IMR-90 (cell line): ENCODE measurements at regions not wholly inside any gene's neighbourhood (a gene's known extent, or its start where the extent isn't known, plus 50 kb on each side); places are given as distances from the start of the nearest gene placed in this dataset.

Experiments used
- ATAC-seq: fragments of 200-7000 bp; cut with Tn5 transposase; 2 replicates; pipeline ENCODE4 v1.9.1; 2020; ENCODE audit warnings: low read depth, mild to moderate bottlenecking, moderate library complexity
- BruUV-seq: library from RNA; stranded (reverse); fragments of 400-500 nt; replicated peaks from 2 replicates; lab custom pipeline; 2021; lab: Mats Ljungman, UMichigan
- CTCF ChIA-PET: fragments of 300-600 bp; formaldehyde crosslinking; extraction: SDS; loops from one replicate; lab custom pipeline; 2021; ENCODE audit warnings: antibody characterized with exemption; lab: Yijun Ruan, JAX
- POLR2A ChIA-PET: fragments of 300-600 bp; sonication (Branson Sonifier 250); formaldehyde crosslinking; loops from one replicate; lab custom pipeline; 2022; ENCODE audit warnings: antibody characterized with exemption; ENCODE audit not compliant: unreplicated experiment; lab: Charles Lee
- DNase-seq: peaks from one replicate; pipeline ENCODE4 v3.0.0; 2013
- H2AFZ ChIP-seq: replicated peaks from 2 replicates; pipeline ENCODE3; 2013; ENCODE audit warnings: low read length, mild to moderate bottlenecking; ENCODE audit not compliant: poor library complexity
- H2AK5ac ChIP-seq: 2 replicates; pipeline ENCODE4 v1.6.1; 2013; ENCODE audit warnings: low read depth, low read length, inconsistent platforms
- H2AK9ac ChIP-seq: replicated peaks from 2 replicates; pipeline ENCODE3; 2013; ENCODE audit warnings: mild to moderate bottlenecking, low read depth, low read length, moderate library complexity; ENCODE audit not compliant: poor library complexity
- H2BK120ac ChIP-seq: 2 replicates; pipeline ENCODE4 v1.6.1; 2013; ENCODE audit warnings: low read depth, low read length, inconsistent platforms
- H2BK15ac ChIP-seq: 3 replicates; pipeline ENCODE4 v1.6.1; 2013; ENCODE audit warnings: low read depth, low read length, inconsistent platforms
- H2BK20ac ChIP-seq: 2 replicates; pipeline ENCODE4 v1.6.1; 2013; ENCODE audit warnings: low read depth, mild to moderate bottlenecking, inconsistent platforms, low read length, moderate library complexity
- H2BK5ac ChIP-seq: 2 replicates; pipeline ENCODE4 v1.6.1; 2013; ENCODE audit warnings: mild to moderate bottlenecking, low read depth, low read length, inconsistent platforms; ENCODE audit not compliant: poor library complexity, severe bottlenecking
- H3K14ac ChIP-seq: replicated peaks from 2 replicates; pipeline ENCODE4 v1.6.1; 2013; ENCODE audit warnings: low read depth, low read length, inconsistent platforms
- H3K18ac ChIP-seq: 2 replicates; pipeline ENCODE4 v1.6.1; 2013; ENCODE audit warnings: low read depth, low read length, control low read depth
- H3K23ac ChIP-seq: 2 replicates; pipeline ENCODE4 v1.6.1; 2013; ENCODE audit warnings: low read depth, low read length, inconsistent platforms
- H3K27ac ChIP-seq: 2 replicates; pipeline ENCODE4 v1.5.1; 2013; ENCODE audit warnings: mild to moderate bottlenecking, control low read depth, low read length; ENCODE audit not compliant: insufficient read depth
- H3K27me3 ChIP-seq: 2 replicates; pipeline ENCODE4 v1.6.1; 2013; ENCODE audit warnings: low read length; ENCODE audit not compliant: control insufficient read depth, insufficient read depth
- H3K36me3 ChIP-seq: 2 replicates; pipeline ENCODE4 v1.6.1; 2013; ENCODE audit warnings: low read length, mixed read lengths; ENCODE audit not compliant: control insufficient read depth, insufficient read depth
- H3K4ac ChIP-seq: 2 replicates; pipeline ENCODE4 v1.6.1; 2013; ENCODE audit warnings: low read depth, low read length, inconsistent platforms
- H3K4me1 ChIP-seq: 2 replicates; pipeline ENCODE4 v1.6.1; 2013; ENCODE audit warnings: low read length, mixed read lengths; ENCODE audit not compliant: control insufficient read depth, insufficient read depth
- H3K4me2 ChIP-seq: 2 replicates; pipeline ENCODE4 v1.6.1; 2013; ENCODE audit warnings: low read depth, mild to moderate bottlenecking, control low read depth, low read length, moderate library complexity
- H3K4me3 ChIP-seq: 2 replicates; pipeline ENCODE4 v1.5.1; 2013; ENCODE audit warnings: low read depth, mild to moderate bottlenecking, control low read depth, low read length, moderate library complexity; ENCODE audit not compliant: insufficient read depth
- H3K56ac ChIP-seq: 2 replicates; pipeline ENCODE4 v1.6.1; 2013; ENCODE audit warnings: low read length, inconsistent platforms; ENCODE audit not compliant: insufficient read depth; ENCODE audit errors: extremely low read depth
- H3K79me1 ChIP-seq, 2 experiments: 2 replicates each; pipeline ENCODE4 v1.6.1; 2013; ENCODE audit warnings: low read length in 2 of 2, inconsistent platforms in 1 of 2, low read depth in 1 of 2
- H3K9ac ChIP-seq: 2 replicates; pipeline ENCODE4 v1.6.1; 2013; ENCODE audit warnings: low read depth, low read length, control low read depth
- H3K9me1 ChIP-seq: 2 replicates; pipeline ENCODE4 v1.6.1; 2013; ENCODE audit warnings: low read length, inconsistent platforms; ENCODE audit not compliant: insufficient read depth
- H3K9me3 ChIP-seq: 2 replicates; pipeline ENCODE4 v1.6.1; 2013; ENCODE audit warnings: low read length; ENCODE audit not compliant: control insufficient read depth, insufficient read depth
- H4K20me1 ChIP-seq: 2 replicates; pipeline ENCODE4 v1.6.1; 2013; ENCODE audit warnings: low read length, inconsistent platforms; ENCODE audit not compliant: insufficient read depth
- H4K5ac ChIP-seq: 2 replicates; pipeline ENCODE4 v1.6.1; 2013; ENCODE audit warnings: mild to moderate bottlenecking, low read depth, low read length, control low read depth
- H4K8ac ChIP-seq, 2 experiments: 2 replicates each; pipeline ENCODE4 v1.6.1; 2013; ENCODE audit warnings: low read depth in 2 of 2, low read length in 2 of 2, control low read depth in 1 of 2, inconsistent platforms in 1 of 2
- H4K91ac ChIP-seq: 2 replicates; pipeline ENCODE4 v1.6.1; 2013; ENCODE audit warnings: low read depth, low read length, inconsistent platforms; ENCODE audit not compliant: insufficient read depth
- BHLHE40 ChIP-seq: fragments of 150-350 bp; IDR thresholded peaks from 2 replicates; pipeline ENCODE4 v1.6.1; 2016; ENCODE audit warnings: mild to moderate bottlenecking, low read depth, low read length
- ELK1 ChIP-seq: fragments of 150-350 bp; IDR thresholded peaks from 2 replicates; pipeline ENCODE4 v1.6.1; 2016; ENCODE audit warnings: low read depth, mild to moderate bottlenecking, low read length, moderate library complexity, borderline replicate concordance
- FOS ChIP-seq: fragments of 150-350 bp; IDR thresholded peaks from 2 replicates; pipeline ENCODE4 v1.6.1; 2016; ENCODE audit warnings: low read depth, low read length
- MAZ ChIP-seq: IDR thresholded peaks from 2 replicates; pipeline ENCODE4 v1.6.1; 2012; ENCODE audit warnings: low read depth, mild to moderate bottlenecking, low read length, improper control_type of control experiment, moderate library complexity, borderline replicate concordance
- MXI1 ChIP-seq: IDR thresholded peaks from 2 replicates; pipeline ENCODE4 v1.6.1; 2012; ENCODE audit warnings: low read depth, mild to moderate bottlenecking, low read length, moderate library complexity, borderline replicate concordance
- NFE2L2 ChIP-seq: fragments of 150-350 bp; IDR thresholded peaks from 2 replicates; pipeline ENCODE4 v1.6.1; 2016; ENCODE audit warnings: low read depth, mild to moderate bottlenecking, low read length
- POLR2A ChIP-seq: IDR thresholded peaks from 2 replicates; pipeline ENCODE4 v1.6.1; 2012; ENCODE audit warnings: mild to moderate bottlenecking, low read depth, low read length
- RCOR1 ChIP-seq: IDR thresholded peaks from 2 replicates; pipeline ENCODE4 v1.6.1; 2012; ENCODE audit warnings: mild to moderate bottlenecking, low read length, improper control_type of control experiment; ENCODE audit not compliant: insufficient replicate concordance
- USF2 ChIP-seq: fragments of 150-350 bp; IDR thresholded peaks from 2 replicates; pipeline ENCODE4 v1.6.1; 2017; ENCODE audit warnings: mild to moderate bottlenecking, antibody characterized with exemption, low read length, low read depth
- WGBS, 2 experiments: methylation state at CpG; one replicate each; pipeline versions ENCODE4 v1.1.5 to v1.1.7; 2013; ENCODE audit warnings: missing lambda C conversion rate in 2 of 2; ENCODE audit not compliant: insufficient read length in 1 of 2; ENCODE audit errors: extremely low coverage in 2 of 2; 5-methylcytosine and 5-hydroxymethylcytosine counted together
- dilution Hi-C: fragments of 300-500 bp; cut with HindIII; formaldehyde crosslinking; loops from one replicate; pipeline ENCODE4 v1.14.3; 2018; ENCODE audit warnings: low sequenced_read_pairs; ENCODE audit not compliant: unreplicated experiment
- in situ Hi-C: fragments of 300-500 bp; cut with MboI; formaldehyde crosslinking; loops from 3 replicates; pipeline ENCODE4 v1.14.3; 2019; ENCODE audit warnings: low sequenced_read_pairs, inconsistent platforms, mixed read lengths
- intact Hi-C: fragments of 100-400 bp; cut with micrococcal nuclease; formaldehyde crosslinking; loops from 2 replicates; pipeline ENCODE4 v1.10.0; 2022

DNA sequence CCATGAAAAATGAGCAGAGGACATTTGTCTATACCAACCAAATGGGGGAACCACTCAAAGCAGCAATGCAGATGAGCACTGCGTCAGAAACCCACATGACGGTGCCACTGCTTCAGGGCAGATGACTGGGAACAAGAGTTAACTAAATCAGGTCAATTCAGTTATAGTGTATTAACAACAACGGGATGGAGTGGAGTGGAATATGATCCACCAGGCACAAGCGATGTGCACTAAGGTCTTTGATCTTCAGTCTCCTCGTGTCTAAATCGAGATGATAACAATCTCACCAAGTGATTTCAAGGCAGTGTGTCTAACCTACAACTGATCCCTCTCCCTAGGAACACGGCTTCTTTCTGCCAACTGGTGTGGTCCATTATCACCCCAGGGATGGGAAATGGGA, 269.0 kb downstream of the RAD51AP2 start:
- Histone ChIP-seq H3K36me3 (no peaks in the 10 kb centered on the region), H3K9me1 (no peaks in the 10 kb centered on the region), H2AK5ac (no peak overlapping the region), H4K91ac (no peak overlapping the region), H3K4me2 (no peak overlapping the region), H3K4ac (no peak overlapping the region), H3K79me1 (no peaks in the 10 kb centered on the region), H4K8ac (no peak overlapping the region), H3K56ac (no peak overlapping the region), H3K23ac (no peak overlapping the region), H3K18ac (no peak overlapping the region), H4K5ac (no peak overlapping the region), H3K9me3 (no peaks in the 10 kb centered on the region), H3K27ac (no peak overlapping the region), H4K20me1 (no peaks in the 10 kb centered on the region), H2BK15ac (no peak overlapping the region), H3K14ac (no peak overlapping the region), H3K4me3 (no peak overlapping the region), H2AFZ (no peak overlapping the region), H3K27me3 (no peaks in the 10 kb centered on the region), H2BK5ac (no peak overlapping the region), H2BK120ac (no peak overlapping the region), H2BK20ac (no peak overlapping the region), H3K4me1 (no peaks in the 10 kb centered on the region), H2AK9ac (no peak overlapping the region), H3K9ac (no peak overlapping the region)
- ATAC-seq (no peak), DNase-seq (no peak)
- TF ChIP-seq USF2 (no peak), ELK1 (no peak), BHLHE40 (no peak), MAZ (no peak), MXI1 (no peak), NFE2L2 (no peak), POLR2A (no peak), FOS (no peak), RCOR1 (no peak)
- in situ Hi-C loops (no loop called here), intact Hi-C loops (no loop called here), dilution Hi-C loops (no loop called here)
- ChIA-PET POLR2A (no interaction called here), CTCF (no interaction called here)
- WGBS, 2 experiments, result 80% methylated on average over 1 of the region's 7 CpGs; no CpG with 5 or more reads in 1 of the 2 experiments
- no TSS peak for BruUV-seq
